Transverse colon (tissue), 4 donors: ENCODE measurements at regions not wholly inside any gene's neighbourhood (a gene's known extent, or its start where the extent isn't known, plus 50 kb on each side); places are given as distances from the start of the nearest gene placed in this dataset.

Experiments
- DNase-seq: peaks from one replicate; pipeline ENCODE4 v3.0.0-alpha.2; 2019
- H3K27ac ChIP-seq, 4 donors: fragments of 200-600 bp; sonication (generic); 2 replicates each; pipeline ENCODE4 v1.5.1; 2016 to 2018; ENCODE audit warnings: inconsistent platforms in 4 of 4
- H3K27me3 ChIP-seq: fragments of 200-600 bp; sonication (generic); 2 replicates; pipeline ENCODE4 v1.5.1; 2017; ENCODE audit warnings: inconsistent platforms
- H3K36me3 ChIP-seq, 4 donors: fragments of 200-600 bp; sonication (generic); 2 replicates each; pipeline ENCODE4 v1.5.1; 2017 to 2019; ENCODE audit warnings: inconsistent platforms in 4 of 4
- H3K4me1 ChIP-seq, 4 donors: fragments of 200-600 bp; sonication (generic); 2 replicates each; pipeline ENCODE4 v1.5.1; 2017 to 2020; ENCODE audit warnings: inconsistent platforms in 4 of 4
- H3K4me3 ChIP-seq, 4 donors: fragments of 200-600 bp; sonication (generic); 1 replicate in 1 of 4; 2 replicates in 3 of 4; pipeline versions ENCODE4 v1.5.1 to v1.6.1; 2017 to 2019; ENCODE audit warnings: inconsistent platforms in 4 of 4
- H3K9me3 ChIP-seq, 2 donors: fragments of 200-600 bp; sonication (generic); 2 replicates each; pipeline ENCODE4 v1.5.1; 2017 to 2019; ENCODE audit warnings: inconsistent platforms in 2 of 2
- CTCF ChIP-seq, 5 experiments: fragments of 200-600 bp in 3 of 5; fragments of 450-650 bp in 2 of 5; sonication (generic) in 3 of 5; IDR thresholded peaks; 1 replicate in 2 of 5; 2 replicates in 3 of 5; pipeline ENCODE4 v1.5.1; 2016 to 2017; ENCODE audit warnings: antibody characterized with exemption in 5 of 5, inconsistent platforms in 3 of 5, mild to moderate bottlenecking in 2 of 5, moderate library complexity in 1 of 5
- EP300 ChIP-seq: sonication (generic); formaldehyde crosslinking; IDR thresholded peaks from one replicate; pipeline ENCODE4 v1.6.1; 2017; ENCODE audit warnings: antibody characterized with exemption, low read depth
- POLR2A ChIP-seq: fragments of 450-650 bp; IDR thresholded peaks from one replicate; pipeline ENCODE4 v1.6.1; 2016; ENCODE audit warnings: antibody characterized with exemption, mild to moderate bottlenecking, moderate library complexity
- POLR2AphosphoS5 ChIP-seq, 3 donors: sonication (generic); formaldehyde crosslinking; IDR thresholded peaks; one replicate each; pipeline ENCODE4 v1.6.1; 2016; ENCODE audit warnings: antibody characterized with exemption in 3 of 3
- whole genome bisulfite sequencing, 2 donors: methylation state at CpG; one replicate each; pipeline ENCODE4 v1.1.5; 2018; ENCODE audit warnings: low coverage in 1 of 2; 5-methylcytosine and 5-hydroxymethylcytosine counted together
- in situ Hi-C, 4 donors: fragments of 200-750 bp; cut with MboI; loops; one replicate each; pipeline versions ENCODE4 v1.15.0 to v1.15.1; 2017; ENCODE audit warnings: low sequenced_read_pairs in 3 of 4, low pct_ligation_motif_present in 1 of 4, low pct_unique_long_range_greater_than_20kb in 1 of 4
- intact Hi-C: fragments of 100-400 bp; cut with DNase I; formaldehyde crosslinking; loops from one replicate; pipeline ENCODE4 v1.15.1; 2023; ENCODE audit warnings: low total_unique reads

GRCh38 chr16:26658486-26658885 lies 408.2 kb upstream of the C16orf82 start:
- TF ChIP-seq POLR2AphosphoS5 (IDR thresholded peaks at IDR 0.05) (no peak), POLR2A (no peak), CTCF (IDR thresholded peaks at IDR 0.05) (no peak), EP300 (no peak)
- Histone ChIP-seq H3K4me1 (no peaks in the 10 kb centered on the region), H3K27ac (no peak overlapping the region), H3K9me3 (no peaks in the 10 kb centered on the region), H3K4me3 (no peak overlapping the region), H3K36me3 (no peaks in the 10 kb centered on the region), H3K27me3 (no peaks in the 10 kb centered on the region)
- in situ Hi-C loops = no loop called here
- intact Hi-C loops = no loop called here
- 64 to 73% methylated on average over 2 of the region's 2 CpGs for WGBS, 2 donors
- DNase-seq = no peak

GRCh38 chr16:26658915-26659314 lies 407.8 kb upstream of the C16orf82 start:
- Histone ChIP-seq H3K4me1 (no peaks in the 10 kb centered on the region), H3K4me3 (no peak overlapping the region), H3K36me3 (no peaks in the 10 kb centered on the region), H3K27me3 (no peaks in the 10 kb centered on the region), H3K9me3 (no peaks in the 10 kb centered on the region), H3K27ac (no peak overlapping the region)
- TF ChIP-seq POLR2AphosphoS5 (IDR thresholded peaks at IDR 0.05) (no peak), CTCF (IDR thresholded peaks at IDR 0.05) (no peak), POLR2A (no peak), EP300 (no peak)
- 35 to 47% methylated on average over 2 of the region's 2 CpGs for WGBS, 2 donors
- intact Hi-C loops (no loop called here), in situ Hi-C loops (no loop called here)
- no peak for DNase-seq

DNA sequence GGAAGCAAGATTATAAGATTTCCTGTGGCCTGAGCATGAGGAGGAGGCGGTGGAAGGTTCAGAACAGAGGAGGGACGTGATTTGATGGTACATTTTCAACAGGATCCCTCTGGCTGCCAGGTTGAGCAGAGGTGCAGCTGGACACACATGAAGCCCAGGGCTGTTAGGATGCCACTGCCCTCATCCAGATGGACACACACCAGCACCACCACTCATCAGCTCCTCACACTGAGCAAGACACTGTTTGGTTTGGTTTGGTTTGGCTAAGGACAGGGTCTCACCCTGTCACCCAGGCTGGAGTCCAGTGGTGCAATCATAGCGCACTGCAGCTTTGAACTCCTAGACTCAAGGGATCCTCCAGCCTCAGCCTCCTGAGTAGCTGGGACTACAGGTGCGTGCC lies 402.6 kb upstream of the C16orf82 start:
- TF ChIP-seq CTCF (IDR thresholded peaks at IDR 0.05) = no peak
- TF ChIP-seq POLR2A = no peak
- no peak for TF ChIP-seq POLR2AphosphoS5 (IDR thresholded peaks at IDR 0.05)
- TF ChIP-seq EP300 = no peak

GRCh38 chr16:26665166-26665939 lies 401.4 kb upstream of the C16orf82 start:
- Histone ChIP-seq H3K9me3 (no peaks in the 10 kb centered on the region), H3K27ac (no peak overlapping the region), H3K4me1 (no peaks in the 10 kb centered on the region), H3K27me3 (no peaks in the 10 kb centered on the region), H3K36me3 (no peaks in the 10 kb centered on the region), H3K4me3 (no peak overlapping the region)
- 44 to 53% methylated on average over 7 to 13 of the region's 13 CpGs for WGBS, 2 donors
- in situ Hi-C loops (no loop called here), intact Hi-C loops (no loop called here)
- DNase-seq = no peak
- TF ChIP-seq CTCF (IDR thresholded peaks at IDR 0.05) = no peak
- no peak for TF ChIP-seq EP300
- no peak for TF ChIP-seq POLR2AphosphoS5 (IDR thresholded peaks at IDR 0.05)
- TF ChIP-seq POLR2A = no peak

More for the DNA sequence above, 402.6 kb upstream of the C16orf82 start:
- WGBS, 2 donors = 47 to 77% methylated on average over 2 to 4 of the region's 4 CpGs
- Histone ChIP-seq H3K27ac (no peak overlapping the region), H3K36me3 (no peaks in the 10 kb centered on the region), H3K27me3 (no peaks in the 10 kb centered on the region), H3K9me3 (no peaks in the 10 kb centered on the region), H3K4me1 (no peaks in the 10 kb centered on the region), H3K4me3 (no peak overlapping the region)
- in situ Hi-C loops (no loop called here), intact Hi-C loops (no loop called here)
- no peak for DNase-seq
